H9 (cell line): ENCODE measurements at regions not wholly inside any gene's neighbourhood (a gene's known extent, or its start where the extent isn't known, plus 50 kb on each side); places are given as distances from the start of the nearest gene placed in this dataset.

ENCODE experiments used
- DNase-seq: peaks from one replicate; pipeline ENCODE4 v3.0.0-alpha.2; 2017
- H2AFZ ChIP-seq: one replicate; pipeline ENCODE4 v1.6.1; 2013; ENCODE audit warnings: mild to moderate bottlenecking, low read length, control low read depth, moderate library complexity
- H2AK5ac ChIP-seq: 2 replicates; pipeline ENCODE4 v1.6.1; 2013; ENCODE audit warnings: low read length, control low read depth, mixed read lengths; ENCODE audit not compliant: insufficient read length
- H2BK120ac ChIP-seq: one replicate; pipeline ENCODE4 v1.6.1; 2013; ENCODE audit warnings: low read depth, mild to moderate bottlenecking, low read length, control low read depth, inconsistent platforms; ENCODE audit not compliant: poor library complexity, severe bottlenecking
- H2BK12ac ChIP-seq: 2 replicates; pipeline ENCODE4 v1.6.1; 2013; ENCODE audit warnings: low read length, control low read depth, mixed read lengths, low read depth; ENCODE audit not compliant: insufficient read length
- H2BK15ac ChIP-seq: 2 replicates; pipeline ENCODE4 v1.6.1; 2013; ENCODE audit warnings: low read depth, low read length, control low read depth
- H2BK20ac ChIP-seq: one replicate; pipeline ENCODE4 v1.6.1; 2013; ENCODE audit warnings: low read depth, mild to moderate bottlenecking, low read length, control low read depth, inconsistent platforms; ENCODE audit not compliant: poor library complexity, severe bottlenecking
- H2BK5ac ChIP-seq: 2 replicates; pipeline ENCODE4 v1.6.1; 2013; ENCODE audit warnings: low read length, control low read depth, mixed read lengths; ENCODE audit not compliant: insufficient read length
- H3K14ac ChIP-seq: 2 replicates; pipeline ENCODE4 v1.6.1; 2013; ENCODE audit warnings: low read length, control low read depth; ENCODE audit not compliant: insufficient read depth
- H3K18ac ChIP-seq: 2 replicates; pipeline ENCODE4 v1.6.1; 2013; ENCODE audit warnings: low read depth, mild to moderate bottlenecking, mixed read lengths, low read length, control low read depth; ENCODE audit not compliant: insufficient read length
- H3K23ac ChIP-seq: 2 replicates; pipeline ENCODE4 v1.6.1; 2013; ENCODE audit warnings: low read length, control low read depth, mixed read lengths, low read depth; ENCODE audit not compliant: insufficient read length
- H3K23me2 ChIP-seq: 2 replicates; pipeline ENCODE4 v1.6.1; 2013; ENCODE audit warnings: low read depth, mild to moderate bottlenecking, mixed read lengths, low read length, control low read depth; ENCODE audit not compliant: insufficient read length, poor library complexity, severe bottlenecking
- H3K27ac ChIP-seq: 2 replicates; pipeline ENCODE4 v1.5.1; 2013; ENCODE audit warnings: low read length, control low read depth, mixed read lengths, low read depth; ENCODE audit not compliant: insufficient read length
- H3K27me3 ChIP-seq: 2 replicates; pipeline ENCODE4 v1.6.1; 2013; ENCODE audit warnings: low read length, control low read depth, inconsistent platforms; ENCODE audit not compliant: insufficient read depth
- H3K4ac ChIP-seq: 2 replicates; pipeline ENCODE4 v1.6.1; 2013; ENCODE audit warnings: low read depth, mild to moderate bottlenecking, control low read depth, inconsistent platforms, low read length, moderate library complexity
- H3K4me1 ChIP-seq: 2 replicates; pipeline ENCODE4 v1.6.1; 2013; ENCODE audit warnings: low read length, control low read depth, inconsistent platforms; ENCODE audit not compliant: insufficient read depth
- H3K4me2 ChIP-seq: 2 replicates; pipeline ENCODE4 v1.6.1; 2013; ENCODE audit warnings: low read length, control low read depth, mixed read lengths; ENCODE audit not compliant: insufficient read length, insufficient read depth
- H3K56ac ChIP-seq: 2 replicates; pipeline ENCODE4 v1.6.1; 2013; ENCODE audit warnings: low read depth, mild to moderate bottlenecking, mixed read lengths, low read length, control low read depth; ENCODE audit not compliant: insufficient read length
- H3K79me1 ChIP-seq: 2 replicates; pipeline ENCODE4 v1.6.1; 2013; ENCODE audit warnings: low read depth, mild to moderate bottlenecking, moderate library complexity, low read length, control low read depth, inconsistent platforms; ENCODE audit not compliant: insufficient read depth, poor library complexity, severe bottlenecking
- H3K79me2 ChIP-seq: 2 replicates; pipeline ENCODE4 v1.6.1; 2013; ENCODE audit warnings: low read length, control low read depth, inconsistent platforms; ENCODE audit not compliant: insufficient read depth
- H3K9ac ChIP-seq: 2 replicates; pipeline ENCODE4 v1.6.1; 2013; ENCODE audit warnings: low read length, control low read depth, mixed read lengths; ENCODE audit not compliant: insufficient read length; ENCODE audit errors: extremely low read depth
- H3K9me3 ChIP-seq: one replicate; pipeline ENCODE4 v1.6.1; 2013; ENCODE audit warnings: low read depth, low read length, inconsistent platforms; ENCODE audit not compliant: control insufficient read depth
- H3T11ph ChIP-seq: one replicate; pipeline ENCODE4 v1.6.1; 2013; ENCODE audit warnings: mild to moderate bottlenecking, low read length, control low read depth, inconsistent platforms
- H4K20me1 ChIP-seq: one replicate; pipeline ENCODE4 v1.6.1; 2013; ENCODE audit not compliant: control insufficient read depth, insufficient read length, insufficient read depth
- H4K5ac ChIP-seq: 2 replicates; pipeline ENCODE4 v1.6.1; 2013; ENCODE audit warnings: low read depth, mild to moderate bottlenecking, mixed read lengths, low read length, control low read depth; ENCODE audit not compliant: insufficient read length
- H4K8ac ChIP-seq: replicated peaks from 2 replicates; pipeline ENCODE4 v1.6.1; 2013; ENCODE audit warnings: low read length, control low read depth, mixed read lengths, low read depth; ENCODE audit not compliant: insufficient read length
- H4K91ac ChIP-seq: 2 replicates; pipeline ENCODE4 v1.6.1; 2013; ENCODE audit warnings: low read depth, mild to moderate bottlenecking, moderate library complexity, mixed read lengths, low read length, control low read depth; ENCODE audit not compliant: insufficient read length
- H3K27ac Mint-ChIP-seq, 3 experiments: 2 replicates in 2 of 3; 3 replicates in 1 of 3; pipeline ENCODE4 v1.8.0; 2020 to 2021; ENCODE audit warnings: mixed read lengths in 3 of 3, mild to moderate bottlenecking in 1 of 3, moderate library complexity in 1 of 3
- H3K27me3 Mint-ChIP-seq: 2 replicates; pipeline ENCODE4 v1.8.0; 2021; ENCODE audit warnings: low read depth, mild to moderate bottlenecking, moderate library complexity, mixed read lengths
- H3K36me3 Mint-ChIP-seq, 3 experiments: 2 replicates in 2 of 3; 3 replicates in 1 of 3; pipeline ENCODE4 v1.8.0; 2020 to 2021; ENCODE audit warnings: low read depth in 3 of 3, mixed read lengths in 3 of 3; ENCODE audit not compliant: insufficient read depth in 1 of 3
- H3K4me1 Mint-ChIP-seq, 2 experiments: 2 replicates each; pipeline ENCODE4 v1.8.0; 2020; ENCODE audit warnings: mixed read lengths in 2 of 2
- H3K4me3 Mint-ChIP-seq, 2 experiments: 2 replicates in 1 of 2; 3 replicates in 1 of 2; pipeline ENCODE4 v1.8.0; 2020 to 2021; ENCODE audit warnings: mild to moderate bottlenecking in 2 of 2, mixed read lengths in 2 of 2, moderate library complexity in 1 of 2
- H3K9me3 Mint-ChIP-seq, 2 experiments: 2 replicates in 1 of 2; 3 replicates in 1 of 2; pipeline ENCODE4 v1.8.0; 2020; ENCODE audit warnings: mild to moderate bottlenecking in 2 of 2, mixed read lengths in 2 of 2, moderate library complexity in 1 of 2
- CTCF ChIP-seq: fragments of 200-600 bp; sonication (generic); conservative IDR thresholded peaks from 3 replicates; pipeline ENCODE4 v1.8.0; 2021; ENCODE audit warnings: antibody characterized with exemption, mild to moderate bottlenecking
- WGBS: extraction: QIAGEN DNeasy Blood & Tissue Kit; methylation state at CpG from one replicate; pipeline ENCODE4 v1.1.7; 2013; ENCODE audit warnings: missing lambda C conversion rate, low lambda C conversion rate, mixed read lengths; ENCODE audit not compliant: insufficient read length; ENCODE audit errors: extremely low coverage; 5-methylcytosine and 5-hydroxymethylcytosine counted together

GRCh38 chr7:91397612-91398011 lies 133.4 kb downstream of the FZD1 start:
- Mint-ChIP-seq H3K27ac (no peak overlapping the region), H3K27me3 (peaks cover 58% of the 10 kb centered on the region), H3K4me1 (peaks cover 0 to 2% of the 10 kb centered on the region in 2 experiments; a peak in 2 of 4 replicates), H3K36me3 (no peaks in the 10 kb centered on the region), H3K9me3 (peaks cover 0 to 6% of the 10 kb centered on the region in 2 experiments; a peak in 2 of 5 replicates), H3K4me3 (no peak overlapping the region)
- DNase-seq, result no peak
- Histone ChIP-seq H3K4me1 (no peaks in the 10 kb centered on the region), H3K79me2 (no peaks in the 10 kb centered on the region; the same call in 1 of the 2 replicates), H3K27ac (no peak overlapping the region), H2BK12ac (no peak overlapping the region), H2BK120ac (no peak overlapping the region), H3K56ac (no peak overlapping the region), H3K9me3 (no peaks in the 10 kb centered on the region), H4K8ac (no peak overlapping the region), H3K18ac (no peak overlapping the region), H3K9ac (no peak overlapping the region), H3K4me2 (no peak overlapping the region), H3T11ph (no peak overlapping the region), H3K27me3 (peaks cover 5% of the 10 kb centered on the region; the same call in 1 of the 2 replicates), H2AFZ (no peak overlapping the region), H2AK5ac (no peak overlapping the region), H4K91ac (no peak overlapping the region), H4K20me1 (no peaks in the 10 kb centered on the region), H2BK15ac (no peak overlapping the region), H3K79me1 (no peaks in the 10 kb centered on the region), H3K4ac (no peak overlapping the region), H3K23me2 (no peaks in the 10 kb centered on the region), H4K5ac (no peak overlapping the region), H3K14ac (no peak overlapping the region), H2BK5ac (no peak overlapping the region), H3K23ac (no peak overlapping the region), H2BK20ac (no peak overlapping the region)
- TF ChIP-seq CTCF, result no peak
- WGBS, result no CpG with 5 or more reads among the region's 2 CpGs
